HG02970 (cell line): ENCODE measurements at regions not wholly inside any gene's neighbourhood (a gene's known extent, or its start where the extent isn't known, plus 50 kb on each side); places are given as distances from the start of the nearest gene placed in this dataset.

Source experiments
- ATAC-seq: cut with Tn5 transposase; IDR thresholded peaks from one replicate; pipeline ENCODE4 v1.9.1; 2021; ENCODE audit warnings: mild to moderate bottlenecking, moderate library complexity, moderate number of reproducible peaks; ENCODE audit not compliant: unreplicated experiment, low FRiP score

DNA sequence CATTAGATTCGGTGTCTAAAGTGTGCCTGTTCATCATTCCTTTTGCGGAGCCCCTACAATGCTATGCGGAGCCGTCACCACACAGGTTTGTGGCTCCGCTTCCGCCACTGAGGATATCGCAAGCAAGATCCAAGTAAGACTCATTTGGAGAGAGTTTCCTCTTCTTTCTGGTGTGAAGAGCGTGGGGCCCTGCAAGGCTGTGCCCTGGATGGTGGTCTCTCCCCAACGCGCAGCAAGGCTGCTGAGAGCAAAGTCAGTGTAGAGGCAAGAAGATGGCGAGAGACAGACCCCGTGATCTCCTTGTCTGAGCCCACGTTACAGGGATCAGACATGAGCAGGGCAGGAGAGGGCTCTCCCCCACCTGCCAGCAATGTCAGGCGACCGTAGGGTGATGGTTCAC is 96.3 kb upstream of the AFDN start:
- no peak for ATAC-seq

DNA sequence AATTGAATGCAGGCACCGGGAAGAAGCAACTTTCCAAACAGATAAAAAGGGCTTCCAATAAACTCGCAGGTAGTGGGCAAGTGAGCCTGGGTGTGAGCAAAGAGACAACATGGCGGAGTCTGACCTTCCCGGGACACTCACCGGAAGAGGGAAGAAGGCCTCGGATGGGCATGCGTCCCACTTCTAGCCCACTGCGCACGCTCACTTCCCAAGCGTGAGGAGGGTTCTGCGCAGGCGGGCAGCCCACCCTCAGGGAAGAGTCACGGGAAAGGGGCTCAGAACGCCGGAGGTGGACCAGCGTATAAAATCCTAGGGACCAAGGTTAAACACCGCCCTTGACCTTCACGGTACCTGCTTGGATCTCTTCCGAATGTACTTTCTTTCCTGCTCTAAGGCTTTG is 95.5 kb upstream of the AFDN start:
- ATAC-seq, result no peak

DNA sequence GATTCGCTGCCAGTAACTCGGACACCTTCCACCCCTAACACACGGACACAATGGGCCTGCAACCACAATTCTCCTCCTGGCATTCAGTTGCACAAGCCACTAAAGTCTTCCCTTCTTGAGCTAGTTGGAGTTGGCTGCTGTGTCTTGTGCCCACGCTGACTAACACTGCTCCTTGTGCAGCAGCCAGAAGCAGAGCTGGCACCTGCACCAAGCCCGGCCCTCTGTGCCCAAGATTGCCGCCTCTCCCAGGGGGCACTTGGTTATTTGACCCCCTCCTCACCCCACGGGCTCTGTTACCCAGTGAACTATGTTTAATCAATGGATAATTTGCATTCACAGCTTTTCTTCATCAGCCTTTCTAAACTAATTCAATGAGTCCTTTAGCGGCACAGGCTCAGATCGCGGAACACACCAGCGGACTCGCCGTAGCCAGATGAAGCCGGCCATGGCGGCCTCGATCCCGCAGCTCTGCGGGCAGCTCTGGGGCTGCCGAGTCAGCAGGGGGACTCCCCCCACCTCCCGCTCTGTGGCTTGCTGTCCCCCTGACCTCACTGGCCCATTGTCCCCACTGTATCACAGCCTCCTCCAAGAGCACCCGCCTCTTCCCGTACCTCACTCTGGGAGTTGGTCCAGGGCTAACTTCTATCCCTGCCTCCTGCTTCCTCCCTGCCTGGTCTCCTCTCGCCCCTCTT is 94.8 kb upstream of the AFDN start:
- no peak for ATAC-seq

DNA sequence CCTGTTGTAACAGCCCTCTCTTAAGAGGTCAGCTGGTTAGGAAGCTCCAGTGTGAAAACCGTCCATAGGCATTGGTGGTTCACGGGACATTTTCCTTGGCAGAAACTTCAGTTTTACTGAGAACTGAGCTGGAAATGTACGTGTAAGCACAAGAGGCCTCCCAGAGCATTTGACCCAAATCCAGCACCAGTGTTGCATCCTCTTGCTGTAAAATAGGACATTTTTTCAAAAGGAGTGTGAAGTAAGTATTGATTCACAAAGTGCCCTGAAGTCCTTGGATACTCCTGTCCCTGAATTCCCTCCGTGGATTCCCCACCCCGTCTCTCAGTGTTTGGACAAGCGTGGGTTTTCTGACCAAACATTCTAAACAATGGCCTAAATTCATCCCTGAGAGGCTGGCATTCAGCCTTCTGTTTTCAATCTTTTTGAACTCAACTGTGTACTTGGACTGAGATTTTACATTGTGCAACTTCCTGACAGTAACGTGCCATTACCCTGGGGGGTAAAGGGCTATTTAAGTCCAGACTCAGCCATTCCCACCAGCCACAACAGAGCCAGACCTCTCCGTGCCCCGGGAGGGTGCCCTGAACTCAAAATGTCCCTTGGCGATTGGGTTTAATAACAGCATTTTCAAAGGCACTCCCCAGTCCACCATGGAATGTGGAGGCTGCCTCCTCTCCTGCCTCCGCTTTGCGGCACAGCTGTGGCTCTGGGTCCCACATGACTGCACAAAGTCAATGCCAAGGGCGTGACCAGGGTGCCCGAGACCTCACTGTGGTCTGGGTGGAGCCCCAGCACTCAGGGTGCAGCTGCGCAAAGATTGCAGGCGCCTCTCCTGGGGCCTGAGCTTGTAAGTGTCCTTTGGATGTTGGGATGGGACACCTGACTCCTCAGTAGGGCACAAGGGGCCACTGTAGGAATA is 92.7 kb upstream of the AFDN start:
- ATAC-seq, result no peak

DNA sequence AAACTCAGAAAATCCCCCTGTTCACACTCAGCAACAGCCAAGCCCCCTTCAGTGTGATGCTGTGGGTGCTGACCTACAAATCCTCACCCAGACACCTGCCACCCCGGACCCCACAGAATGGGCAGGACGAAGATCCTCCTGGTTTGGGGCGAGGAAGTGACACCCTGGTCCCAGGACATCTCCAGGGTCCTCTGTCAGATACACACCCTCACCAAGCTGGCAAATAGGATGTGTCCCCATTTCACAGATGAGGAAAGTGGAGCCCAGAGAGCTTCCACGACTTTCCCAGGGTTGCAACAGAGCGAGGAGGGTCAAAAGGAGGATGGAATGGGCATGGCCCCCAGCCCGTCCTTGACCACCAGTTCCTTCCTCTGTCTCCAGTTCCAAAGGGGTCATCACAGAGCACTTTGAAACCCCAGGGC is 92.0 kb upstream of the AFDN start:
- ATAC-seq, result no peak

DNA sequence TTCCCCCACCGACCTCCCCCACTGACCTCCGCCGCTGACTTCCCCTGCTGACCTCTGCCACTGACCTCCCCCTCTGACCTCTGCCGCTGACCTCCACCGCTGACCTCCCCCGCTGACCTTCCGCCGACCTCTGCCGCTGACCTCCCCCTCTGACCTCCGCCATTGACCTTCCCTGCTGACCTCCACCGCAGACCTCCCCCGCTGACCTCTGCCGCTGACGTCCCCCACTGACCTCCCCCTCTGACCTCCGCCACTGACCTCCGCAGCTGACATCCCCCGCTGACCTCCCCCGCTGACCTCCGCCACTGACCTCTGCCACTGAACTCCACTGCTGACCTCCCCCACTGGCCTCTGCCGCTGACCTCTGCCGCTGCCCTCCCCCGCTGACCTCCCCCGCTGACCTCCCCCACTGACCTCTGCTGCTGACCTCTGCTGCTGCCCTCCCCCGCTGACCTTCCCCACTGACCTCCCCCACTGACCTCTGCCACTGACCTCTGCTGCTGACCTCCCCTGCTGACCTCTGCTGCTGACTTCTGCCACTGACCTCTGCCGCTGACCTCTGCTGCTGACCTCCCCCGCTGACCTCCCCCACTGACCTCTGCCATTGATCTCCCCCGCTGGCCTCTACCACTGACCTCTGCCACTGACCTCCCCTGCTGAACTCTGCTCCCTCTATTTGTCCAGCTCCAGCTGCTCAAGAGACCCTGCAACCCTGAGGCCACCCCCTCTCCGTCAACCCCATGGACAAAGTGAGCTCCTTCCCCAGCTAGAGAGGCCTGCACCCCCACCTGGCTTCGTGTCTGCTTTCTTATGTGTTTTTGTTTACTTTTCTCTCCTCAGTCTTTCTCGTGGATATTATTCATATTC is 91.4 kb upstream of the AFDN start:
- ATAC-seq, result no peak

DNA sequence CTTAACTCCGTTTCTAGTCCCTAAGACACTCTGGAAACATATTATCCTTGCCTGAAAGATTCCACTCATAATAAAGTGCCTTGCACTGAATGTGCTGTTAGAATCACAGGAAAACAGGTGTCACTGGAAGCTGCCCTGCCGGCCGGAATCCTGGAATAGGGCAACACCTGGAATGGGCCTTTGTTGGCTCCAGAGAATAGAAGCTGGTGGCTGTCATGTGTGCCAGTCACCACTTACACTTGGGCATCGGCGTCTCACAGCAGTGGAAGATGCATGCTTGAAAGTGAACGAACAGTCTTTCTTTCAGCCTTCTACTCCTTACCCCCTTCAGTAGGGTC is 90.8 kb upstream of the AFDN start:
- ATAC-seq, result no peak

DNA sequence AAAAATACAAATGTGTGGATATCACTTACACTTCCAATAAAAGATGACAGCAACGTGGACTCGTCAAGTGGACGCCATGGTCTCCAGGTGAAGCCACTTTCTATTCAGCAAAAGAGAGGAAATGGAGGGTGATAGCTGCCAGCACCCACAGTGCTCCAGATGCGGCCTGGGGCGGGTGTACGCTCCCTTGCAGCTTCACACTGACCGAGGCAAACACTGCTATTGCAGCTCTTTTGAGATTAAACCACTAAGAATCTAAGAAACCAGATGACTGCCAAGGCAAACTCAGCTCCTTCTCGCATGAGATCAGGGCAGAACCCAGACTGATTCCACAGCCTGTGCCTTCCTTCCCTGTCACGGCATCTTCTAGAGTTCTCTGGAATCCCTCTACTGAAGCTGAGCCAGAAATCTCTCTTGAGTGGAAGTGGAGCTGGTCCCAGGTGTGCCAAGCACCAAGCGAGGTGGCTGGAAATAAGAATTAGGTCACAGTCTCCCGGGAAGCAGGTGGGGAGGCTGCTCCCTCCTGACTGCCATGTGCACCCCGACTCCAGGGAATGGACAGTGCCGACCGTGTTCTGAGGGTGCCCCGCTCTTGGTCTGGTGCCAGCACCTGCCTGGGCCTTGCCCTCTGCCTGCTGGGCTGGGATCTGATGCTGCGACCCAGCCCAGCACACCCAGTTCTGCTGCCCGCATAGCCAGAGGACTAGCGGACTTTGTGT is 90.1 kb upstream of the AFDN start:
- no peak for ATAC-seq

DNA sequence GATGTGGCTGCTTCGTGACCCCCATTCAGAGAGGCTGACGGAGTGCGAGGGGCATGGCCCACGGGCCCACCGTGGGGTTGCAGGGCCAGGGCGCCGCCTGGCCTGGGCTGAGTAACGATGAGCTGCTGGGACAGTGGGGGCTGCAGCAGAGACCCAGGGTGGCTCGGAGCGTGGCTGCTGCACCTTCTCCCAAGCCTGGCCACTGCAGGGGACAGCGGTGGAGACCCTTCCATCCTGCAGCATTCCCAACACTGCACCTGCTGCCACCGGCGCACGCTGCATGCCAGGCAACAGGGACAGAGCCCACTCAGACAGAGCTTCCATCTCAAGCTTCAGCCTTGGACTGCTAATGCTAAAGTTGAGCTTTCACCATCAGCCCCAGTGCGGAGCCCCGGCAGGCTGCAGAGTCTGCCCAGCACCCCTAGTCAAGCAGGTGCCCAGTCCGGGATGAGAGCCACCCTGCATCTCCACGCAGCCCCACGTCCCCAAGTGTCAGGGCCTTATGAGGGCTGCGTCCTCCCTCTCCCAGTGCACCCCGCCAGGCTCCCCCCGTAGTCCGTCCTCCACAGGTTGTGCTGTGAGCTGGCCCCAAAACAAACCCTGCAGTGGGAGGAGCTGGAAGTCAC is 89.4 kb upstream of the AFDN start:
- ATAC-seq, result no peak

DNA sequence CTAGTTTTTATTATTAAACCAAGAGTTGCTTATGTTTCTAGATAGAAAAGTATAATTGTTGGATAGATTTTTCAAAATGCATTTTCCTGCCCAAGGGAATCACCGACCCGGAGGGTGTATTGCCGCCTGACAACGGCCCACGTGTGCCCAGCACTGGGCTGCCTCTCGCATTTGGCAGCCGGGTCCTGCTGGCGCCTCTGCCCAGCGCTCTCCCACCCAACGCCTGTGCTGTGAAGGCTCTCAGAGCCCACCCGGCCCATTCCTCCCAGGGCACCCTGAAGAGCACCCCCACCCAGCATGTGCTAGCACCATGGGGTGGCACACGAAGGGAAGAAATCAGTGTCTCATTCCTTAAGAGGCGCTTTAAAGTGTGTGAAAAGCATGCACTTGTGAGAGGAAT is 88.3 kb upstream of the AFDN start:
- no peak for ATAC-seq

DNA sequence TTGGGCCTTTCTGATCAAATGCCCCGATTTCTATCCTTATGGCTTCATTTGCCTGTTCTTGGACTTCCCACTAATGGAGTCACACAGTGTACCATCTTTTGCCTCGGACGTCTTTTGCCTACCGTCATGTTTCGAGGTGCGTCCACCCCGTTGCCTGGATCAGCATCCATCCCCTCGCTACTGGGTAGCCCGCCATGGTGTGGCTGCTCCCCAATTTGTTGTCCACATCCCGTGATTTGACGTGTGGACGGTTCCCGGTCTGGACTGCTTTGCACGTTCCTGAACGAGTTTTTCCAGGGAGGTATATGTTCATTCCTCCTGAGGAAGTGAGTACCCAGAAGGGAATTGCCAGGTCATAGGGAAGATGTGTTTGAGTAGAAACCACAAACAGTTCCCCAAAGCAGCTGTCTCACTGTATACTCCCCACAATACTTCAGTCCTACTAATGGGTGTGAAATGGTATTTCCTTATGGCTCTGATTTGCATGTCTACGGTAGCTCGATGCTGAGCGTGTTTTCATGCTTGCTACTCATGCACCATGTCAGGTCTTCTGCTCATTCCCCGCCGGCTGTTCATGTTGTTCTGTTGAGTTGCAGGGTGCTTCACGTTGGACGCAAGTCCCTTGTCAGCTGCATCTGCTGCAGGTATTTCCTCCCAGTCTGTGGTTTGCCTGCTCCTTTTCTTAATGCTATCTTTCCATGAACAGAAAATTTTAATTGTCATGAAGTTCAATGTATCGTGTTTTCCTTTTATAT is 86.8 kb upstream of the AFDN start:
- no peak for ATAC-seq

DNA sequence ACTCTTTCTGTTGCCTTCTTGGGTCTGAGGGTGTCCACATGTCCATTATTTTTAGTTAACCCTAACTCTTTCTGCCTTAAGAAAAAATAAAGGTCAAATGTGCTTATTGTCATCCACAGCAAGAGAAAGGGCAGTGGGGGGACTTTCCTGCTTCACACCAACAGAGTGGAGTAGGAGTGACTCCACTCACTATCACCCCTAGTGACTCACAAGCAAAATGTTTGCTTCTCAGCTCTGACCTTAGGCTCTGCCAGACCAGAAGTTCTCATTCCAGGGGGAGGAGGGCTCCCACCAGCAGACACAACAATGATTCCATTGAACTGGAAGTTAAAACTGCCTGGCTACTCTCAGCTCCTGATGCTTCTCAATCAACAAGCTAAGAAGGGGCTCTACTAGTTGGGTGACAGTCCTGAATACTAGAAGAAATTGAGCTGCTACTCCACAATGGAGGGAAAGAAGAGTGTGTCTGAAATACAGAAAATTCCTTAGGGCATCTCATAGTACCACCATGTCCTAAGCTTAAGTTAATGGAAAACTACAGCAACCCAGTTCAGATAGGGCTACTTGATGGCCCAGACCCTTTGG is 83.9 kb upstream of the AFDN start:
- ATAC-seq, result no peak

DNA sequence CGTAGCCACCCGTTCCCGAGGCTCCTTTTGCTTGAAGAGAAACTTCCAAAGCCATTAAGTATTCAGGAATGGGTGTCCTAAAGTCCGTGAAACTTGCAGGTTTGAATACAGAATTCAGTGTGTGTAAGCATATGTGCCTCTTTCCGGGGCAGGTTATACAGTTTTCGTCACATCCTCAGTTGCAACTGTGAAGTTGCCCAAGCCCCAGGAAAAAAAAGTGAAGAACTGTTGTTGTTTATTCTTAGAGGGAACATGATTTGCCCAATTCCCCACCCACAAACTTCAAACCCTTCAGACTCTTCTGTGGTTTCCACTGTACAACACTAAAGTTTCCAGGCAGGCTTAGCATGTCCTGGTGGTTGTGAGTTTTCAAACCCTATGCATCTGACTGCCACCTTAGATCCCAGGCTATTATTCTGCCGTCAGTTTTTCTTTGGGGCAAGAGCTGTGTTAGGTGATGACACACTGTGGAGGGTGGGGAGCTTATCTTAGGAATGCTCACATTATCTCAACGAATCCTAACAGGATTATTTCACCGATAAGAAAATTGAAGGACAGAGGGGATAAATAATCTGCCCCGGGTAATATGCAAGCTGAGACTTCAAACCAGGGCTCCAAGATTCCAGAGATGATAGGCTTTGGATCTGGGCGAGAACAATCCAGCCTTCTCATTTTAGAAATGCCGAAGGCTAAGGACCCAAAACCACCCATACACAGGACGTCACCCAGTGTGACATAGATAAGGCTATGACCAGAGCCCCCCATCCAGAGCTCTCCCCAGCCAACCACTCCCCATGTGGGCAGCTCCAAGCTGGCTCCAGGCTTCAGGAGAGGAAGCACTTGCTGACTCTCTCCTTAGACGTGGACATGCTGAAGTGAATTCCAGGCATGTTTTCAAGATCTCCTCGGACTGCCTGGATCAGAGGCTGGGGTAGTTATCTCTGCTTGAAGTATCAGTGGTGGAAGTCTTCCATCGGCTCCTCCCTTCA is 81.7 kb upstream of the AFDN start:
- ATAC-seq, result no peak

DNA sequence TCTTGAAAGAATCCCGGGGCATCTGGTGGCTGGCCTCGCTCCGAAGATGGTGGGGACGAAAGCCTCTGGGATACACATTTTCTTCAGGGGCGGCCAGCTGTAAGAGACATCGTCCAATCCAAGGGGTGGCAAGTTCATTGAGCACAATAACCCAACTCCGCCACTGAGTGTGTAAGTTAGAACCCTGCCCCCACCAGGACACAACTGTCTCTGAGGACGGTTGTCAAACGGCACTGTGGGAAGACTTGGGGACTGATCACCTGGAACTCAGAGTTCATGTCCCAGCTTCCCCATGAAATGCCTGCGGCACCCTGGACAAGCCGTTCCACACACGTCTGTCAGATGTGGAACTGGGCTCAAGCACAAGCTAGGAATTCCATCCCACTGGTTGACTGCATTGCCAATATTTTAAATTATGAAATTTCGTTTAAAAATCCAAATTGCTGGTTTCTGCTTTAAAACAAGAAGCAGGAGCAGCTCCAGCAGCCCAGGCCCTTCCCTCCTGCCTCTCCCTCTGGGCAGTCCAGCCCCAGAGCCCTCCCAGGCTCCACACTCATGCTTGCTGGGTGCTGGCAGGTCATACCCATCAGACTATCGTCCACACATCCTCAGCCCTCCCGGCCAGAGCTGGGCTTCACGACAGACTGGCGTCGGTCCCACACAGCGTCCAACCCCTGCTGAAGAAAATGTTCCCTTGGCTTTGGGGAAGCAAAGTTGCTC is 80.9 kb upstream of the AFDN start:
- ATAC-seq, result no peak

DNA sequence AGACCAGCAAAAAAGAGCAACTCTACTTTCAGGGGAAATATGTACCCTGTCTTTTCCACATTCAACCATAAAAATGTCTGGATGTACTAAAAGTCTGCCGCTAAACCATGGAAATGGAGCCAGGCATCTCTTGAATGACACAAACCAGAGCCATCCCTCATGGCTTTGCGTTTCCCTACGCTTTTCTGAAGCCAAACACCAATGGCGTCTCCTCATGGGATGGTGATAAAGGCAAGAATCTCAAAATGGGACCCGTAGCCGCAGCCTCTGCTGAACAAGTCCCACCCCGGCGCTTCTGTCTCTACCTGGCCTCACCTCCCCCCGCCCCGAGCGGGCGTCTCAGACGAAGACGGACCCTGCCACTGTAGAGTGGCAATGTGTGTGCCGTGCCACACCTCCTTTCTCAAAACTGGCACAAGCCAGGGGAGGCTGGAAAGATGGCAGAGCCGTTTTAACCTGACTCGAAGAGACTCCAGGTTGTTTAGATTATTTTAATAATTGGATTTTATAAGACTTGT is 80.3 kb upstream of the AFDN start:
- no peak for ATAC-seq

DNA sequence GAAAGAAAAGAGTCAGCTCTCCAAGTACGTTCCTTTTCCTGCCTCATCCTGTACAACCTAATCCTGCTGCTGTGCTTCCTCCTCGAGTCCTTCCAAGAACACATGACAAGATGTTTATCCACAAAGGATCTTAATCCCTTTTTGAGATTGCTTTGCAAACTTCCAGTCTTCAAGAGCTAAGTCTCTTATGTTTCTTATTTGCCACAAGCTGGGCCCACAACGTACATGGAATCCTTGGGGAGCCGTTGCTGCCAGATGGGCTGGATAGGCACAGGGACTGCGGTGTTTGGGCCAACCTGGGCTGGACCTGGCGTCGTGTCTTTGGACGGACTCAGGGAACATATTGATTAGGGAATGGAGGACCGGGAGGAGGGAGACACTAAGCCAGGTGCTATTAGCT is 79.7 kb upstream of the AFDN start:
- no peak for ATAC-seq

DNA sequence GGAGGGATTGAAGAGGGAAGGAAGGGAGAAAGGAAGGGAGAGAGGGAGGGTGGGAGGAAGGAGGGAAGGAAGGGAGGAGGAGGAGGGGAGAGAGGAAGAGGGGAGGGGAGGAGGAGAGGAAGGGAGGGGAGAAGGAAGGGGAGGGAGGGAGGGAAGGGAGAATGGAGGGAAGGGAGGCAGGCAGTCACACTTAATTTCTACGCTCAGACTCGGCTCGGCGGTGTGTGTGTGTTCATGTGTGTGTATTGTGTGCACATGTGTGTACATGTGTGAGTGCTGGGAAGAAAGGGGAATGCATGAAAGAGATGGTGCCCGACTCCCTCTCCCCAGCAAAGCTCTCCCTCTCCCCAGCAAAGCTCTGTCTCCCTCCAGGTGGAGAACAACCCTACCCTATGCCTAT is 79.1 kb upstream of the AFDN start:
- no peak for ATAC-seq
